Suprapubic skin (tissue), 4 donors: ENCODE measurements at regions not wholly inside any gene's neighbourhood (a gene's known extent, or its start where the extent isn't known, plus 50 kb on each side); places are given as distances from the start of the nearest gene placed in this dataset.

ENCODE experiments used
- POLR2A ChIP-seq, 2 donors: fragments of 450-650 bp; IDR thresholded peaks; one replicate each; pipeline ENCODE4 v1.6.1; 2017; ENCODE audit warnings: antibody characterized with exemption in 2 of 2, mild to moderate bottlenecking in 2 of 2, moderate library complexity in 2 of 2
- POLR2AphosphoS5 ChIP-seq, 3 donors: sonication (generic); formaldehyde crosslinking; IDR thresholded peaks; one replicate each; pipeline ENCODE4 v1.6.1; 2017; ENCODE audit warnings: antibody characterized with exemption in 3 of 3
- TF ChIP-seq, protein P1 (sequence below), 2 donors: fragments of 200-600 bp in 1 of 2; fragments of 450-650 bp in 1 of 2; sonication (generic) in 1 of 2; IDR thresholded peaks; one replicate each; pipeline ENCODE4 v1.5.1; 2016 to 2019; ENCODE audit warnings: antibody characterized with exemption in 2 of 2, mild to moderate bottlenecking in 1 of 2, moderate library complexity in 1 of 2

DNA sequence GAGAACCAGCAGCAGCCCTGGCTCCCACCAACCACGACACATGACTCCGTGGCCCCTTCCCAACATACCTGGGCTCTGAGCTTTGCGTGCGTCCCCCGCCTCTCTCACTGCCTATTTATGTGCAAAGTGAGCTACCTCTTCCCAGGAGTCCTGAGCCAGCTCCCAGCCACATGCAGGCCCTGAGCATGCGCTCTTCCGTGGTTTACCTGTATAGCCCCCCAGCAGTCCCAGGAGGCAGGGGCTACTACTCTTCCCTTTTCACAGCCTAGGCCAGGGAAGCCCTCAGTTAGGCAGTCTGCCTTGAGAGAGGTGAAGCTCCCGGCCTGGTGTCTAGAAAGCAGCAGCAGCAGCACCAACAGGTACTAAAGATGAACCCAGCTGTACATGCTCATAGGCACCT, 114.8 kb upstream of the CDYL start:
- TF ChIP-seq, protein P1, sequence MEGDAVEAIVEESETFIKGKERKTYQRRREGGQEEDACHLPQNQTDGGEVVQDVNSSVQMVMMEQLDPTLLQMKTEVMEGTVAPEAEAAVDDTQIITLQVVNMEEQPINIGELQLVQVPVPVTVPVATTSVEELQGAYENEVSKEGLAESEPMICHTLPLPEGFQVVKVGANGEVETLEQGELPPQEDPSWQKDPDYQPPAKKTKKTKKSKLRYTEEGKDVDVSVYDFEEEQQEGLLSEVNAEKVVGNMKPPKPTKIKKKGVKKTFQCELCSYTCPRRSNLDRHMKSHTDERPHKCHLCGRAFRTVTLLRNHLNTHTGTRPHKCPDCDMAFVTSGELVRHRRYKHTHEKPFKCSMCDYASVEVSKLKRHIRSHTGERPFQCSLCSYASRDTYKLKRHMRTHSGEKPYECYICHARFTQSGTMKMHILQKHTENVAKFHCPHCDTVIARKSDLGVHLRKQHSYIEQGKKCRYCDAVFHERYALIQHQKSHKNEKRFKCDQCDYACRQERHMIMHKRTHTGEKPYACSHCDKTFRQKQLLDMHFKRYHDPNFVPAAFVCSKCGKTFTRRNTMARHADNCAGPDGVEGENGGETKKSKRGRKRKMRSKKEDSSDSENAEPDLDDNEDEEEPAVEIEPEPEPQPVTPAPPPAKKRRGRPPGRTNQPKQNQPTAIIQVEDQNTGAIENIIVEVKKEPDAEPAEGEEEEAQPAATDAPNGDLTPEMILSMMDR (IDR thresholded peaks at IDR 0.05) = no peak
- TF ChIP-seq POLR2A (IDR thresholded peaks at IDR 0.05) (no peak), POLR2AphosphoS5 (IDR thresholded peaks at IDR 0.05) (no peak)
